ENCODE measurements at regions not wholly inside any gene's neighbourhood (a gene's known extent, or its start where the extent isn't known, plus 50 kb on each side); places are given as distances from the start of the nearest gene placed in this dataset.

DNA sequence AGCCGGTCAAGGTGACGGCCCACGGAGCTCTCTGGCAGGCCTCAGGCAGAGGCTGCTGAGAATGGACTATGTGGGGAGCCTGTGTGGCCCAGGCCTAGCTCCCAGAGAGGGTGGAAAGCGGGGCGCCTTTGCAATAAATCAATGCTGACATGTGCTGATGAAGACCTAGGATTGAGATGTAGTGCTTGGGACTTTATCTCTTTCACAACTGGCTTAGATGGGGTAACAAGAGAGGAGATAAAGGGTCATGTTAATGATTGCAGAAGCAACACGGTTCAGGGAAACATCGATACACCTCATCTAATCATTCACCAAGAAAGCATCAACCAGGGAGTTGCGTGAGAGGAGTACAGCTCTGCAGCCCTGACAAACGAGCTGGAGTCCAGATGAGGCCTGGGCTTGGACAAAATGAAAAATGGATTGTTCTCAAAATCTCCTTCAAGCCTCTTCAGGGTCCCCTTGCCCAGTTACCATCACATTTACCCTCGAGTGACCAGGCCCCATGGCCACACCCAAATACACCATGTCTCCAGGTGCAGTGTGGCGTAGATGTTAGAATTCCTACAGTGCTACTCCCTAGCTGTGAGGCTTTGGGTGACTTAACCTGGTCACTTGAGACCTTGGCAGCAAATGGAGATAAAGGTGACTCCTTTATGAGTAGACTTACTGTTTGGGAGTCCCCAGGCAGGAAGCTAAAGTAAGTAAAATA lies 146.4 kb upstream of the LIPC start:
- H3K27ac Mint-ChIP-seq, result peak overlapping the region in 1 of 2 donors; percentile 38
- no peaks in the 10 kb centered on the region for H3K27me3 Mint-ChIP-seq
- H3K4me1 Mint-ChIP-seq, result peaks cover 9% of the 10 kb centered on the region
- no peak overlapping the region for H3K4me3 Mint-ChIP-seq
- DNase-seq (no peak), ATAC-seq (no peak)
- H3K9me3 Mint-ChIP-seq, result no peaks in the 10 kb centered on the region

DNA sequence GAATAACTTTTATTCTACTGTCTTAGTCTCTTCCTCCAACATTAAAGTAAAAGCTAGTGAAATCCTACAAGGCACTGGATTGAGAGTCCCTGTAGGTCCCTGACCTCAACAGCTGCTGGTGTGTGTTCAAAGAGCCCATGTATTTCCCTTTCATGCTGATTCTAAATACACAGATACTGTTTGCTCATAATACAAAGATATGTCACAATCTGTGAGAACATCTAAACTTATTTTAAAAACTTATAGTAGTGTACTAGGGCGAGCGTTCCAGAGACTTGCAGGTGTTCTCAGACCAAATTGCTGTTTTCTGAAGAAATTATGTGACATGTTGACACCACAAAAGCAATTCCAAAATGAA lies 145.9 kb upstream of the LIPC start:
- Mint-ChIP-seq H3K4me3 (no peak overlapping the region), H3K27ac (no peak overlapping the region), H3K27me3 (no peaks in the 10 kb centered on the region), H3K9me3 (peaks cover 0 to 4% of the 10 kb centered on the region in 2 donors), H3K4me1 (peaks cover 14% of the 10 kb centered on the region)
- DNase-seq, result no peak
- no peak for ATAC-seq

DNA sequence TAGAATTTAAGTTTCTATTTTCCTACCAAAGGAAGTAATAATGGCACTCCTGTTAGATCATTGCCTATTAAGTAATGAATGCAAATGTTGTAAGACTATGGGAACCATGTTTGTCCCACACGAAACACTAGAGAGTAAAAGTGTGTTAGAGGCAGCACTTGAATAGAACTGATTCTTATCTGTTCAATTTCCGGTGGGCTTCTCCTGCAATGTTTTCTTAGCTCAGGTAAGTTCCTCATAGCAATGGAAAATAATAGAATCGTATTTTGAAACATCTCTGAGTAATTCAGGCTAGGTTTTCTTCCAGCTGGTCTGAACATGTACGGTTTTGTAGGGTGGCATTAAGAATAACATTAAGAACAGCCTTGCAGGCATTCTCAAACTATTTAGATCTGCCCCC lies 145.3 kb upstream of the LIPC start:
- DNase-seq (no peak), ATAC-seq (no peak)
- H3K9me3 Mint-ChIP-seq, result peaks cover 0 to 4% of the 10 kb centered on the region in 2 donors
- no peaks in the 10 kb centered on the region for H3K27me3 Mint-ChIP-seq
- H3K4me3 Mint-ChIP-seq, result no peak overlapping the region
- H3K4me1 Mint-ChIP-seq, result peaks cover 21% of the 10 kb centered on the region
- peak overlapping the region in 1 of 2 donors; percentile 47 for H3K27ac Mint-ChIP-seq

DNA sequence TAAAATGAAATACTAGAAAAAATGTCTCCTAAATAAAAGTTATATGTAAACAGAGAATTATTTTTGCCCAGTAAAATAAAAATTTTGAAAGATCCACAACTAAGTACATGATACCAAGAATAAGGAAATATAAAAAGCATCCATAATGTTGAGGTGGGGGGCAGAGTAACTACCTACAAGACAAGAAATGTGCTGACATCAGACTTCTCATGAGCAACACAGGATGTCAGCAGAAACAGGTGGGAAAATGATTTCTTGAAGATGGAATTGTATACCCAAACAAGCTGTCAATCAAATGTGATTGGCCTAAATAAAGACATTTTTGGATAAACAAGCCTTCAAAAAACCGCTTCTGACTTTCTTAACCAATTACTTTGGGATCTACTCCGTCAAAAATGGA lies 143.9 kb upstream of the LIPC start:
- Mint-ChIP-seq H3K4me3 (no peak overlapping the region), H3K27me3 (no peaks in the 10 kb centered on the region), H3K9me3 (peaks cover 8 to 9% of the 10 kb centered on the region in 2 donors), H3K27ac (no peak overlapping the region), H3K4me1 (peaks cover 34% of the 10 kb centered on the region)
- DNase-seq (no peak), ATAC-seq (no peak)

DNA sequence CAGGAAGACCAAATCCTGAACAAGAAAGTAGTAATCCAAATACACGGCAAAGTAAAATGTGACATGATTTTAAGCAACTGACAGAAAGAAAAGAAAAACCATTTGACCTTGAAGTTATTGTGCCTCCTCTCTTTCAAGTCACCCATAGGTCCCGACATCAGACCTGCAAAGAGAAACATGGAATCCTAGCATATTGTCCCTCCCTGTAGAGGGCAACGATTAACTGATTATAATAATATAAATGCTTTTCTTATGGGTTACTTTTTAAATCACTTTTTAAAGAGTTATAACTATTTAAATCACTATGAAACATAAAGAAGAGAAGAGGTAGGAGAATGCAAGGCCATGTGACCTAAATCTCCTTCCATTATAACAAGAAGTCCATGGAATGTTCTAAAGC lies 143.2 kb upstream of the LIPC start:
- Mint-ChIP-seq H3K27me3 (no peaks in the 10 kb centered on the region), H3K27ac (no peak overlapping the region), H3K4me3 (no peak overlapping the region), H3K9me3 (peaks cover 8 to 9% of the 10 kb centered on the region in 2 donors), H3K4me1 (peaks cover 40% of the 10 kb centered on the region)
- DNase-seq (no peak), ATAC-seq (no peak)

DNA sequence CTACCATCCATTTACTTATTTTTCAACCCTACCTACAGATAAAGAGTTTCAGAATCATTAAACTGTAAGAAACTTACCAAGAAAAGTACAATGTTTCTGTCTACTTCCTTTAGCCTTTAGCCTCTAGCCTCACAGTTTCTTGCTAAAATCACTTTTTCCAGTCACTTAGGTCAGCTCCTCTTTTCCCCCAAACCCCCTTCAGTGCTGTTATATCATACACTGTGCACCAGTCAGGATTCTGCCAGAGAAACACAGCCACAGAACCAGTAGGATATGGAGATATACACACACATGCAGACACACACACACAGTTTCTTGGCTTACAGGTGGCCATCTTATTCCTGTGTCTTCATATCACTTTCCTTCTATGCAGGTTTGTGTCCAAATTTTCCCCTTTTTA lies 139.9 kb upstream of the LIPC start:
- Mint-ChIP-seq H3K9me3 (peaks cover 17 to 22% of the 10 kb centered on the region in 2 donors), H3K4me1 (peaks cover 42% of the 10 kb centered on the region), H3K27ac (peak overlapping the region in 1 of 2 donors; percentile 84), H3K4me3 (peak overlapping the region in 1 of 2 donors; percentile 15), H3K27me3 (no peaks in the 10 kb centered on the region)
- no peak for DNase-seq
- ATAC-seq, result peak; percentile 31

DNA sequence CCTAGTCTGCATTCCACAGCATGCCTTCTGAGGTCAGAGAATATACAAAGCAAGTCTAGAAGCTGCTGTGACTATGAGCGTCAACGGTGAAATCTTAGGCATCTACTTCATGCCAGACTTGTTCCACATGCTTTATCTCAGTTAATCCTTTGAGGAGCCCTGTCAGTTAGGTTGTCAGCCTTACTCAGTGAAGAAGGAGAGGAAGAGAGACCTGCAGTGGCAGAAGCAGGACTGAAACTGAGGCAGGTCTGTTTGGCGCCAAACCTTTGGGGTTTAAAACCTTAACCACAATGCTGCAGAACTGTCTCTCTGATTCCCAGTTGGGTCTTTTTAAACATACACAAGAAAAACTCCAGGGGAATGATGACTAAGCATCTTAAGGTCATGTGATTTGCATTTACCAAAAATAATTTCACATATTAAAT lies 139.0 kb upstream of the LIPC start:
- DNase-seq (peak in 1 of 2 donors; percentile 29), ATAC-seq (peak; percentile 70)
- H3K4me3 Mint-ChIP-seq, result no peak overlapping the region
- H3K9me3 Mint-ChIP-seq, result peaks cover 17 to 22% of the 10 kb centered on the region in 2 donors
- no peaks in the 10 kb centered on the region for H3K27me3 Mint-ChIP-seq
- H3K4me1 Mint-ChIP-seq, result peaks cover 41% of the 10 kb centered on the region
- no peak overlapping the region for H3K27ac Mint-ChIP-seq

DNA sequence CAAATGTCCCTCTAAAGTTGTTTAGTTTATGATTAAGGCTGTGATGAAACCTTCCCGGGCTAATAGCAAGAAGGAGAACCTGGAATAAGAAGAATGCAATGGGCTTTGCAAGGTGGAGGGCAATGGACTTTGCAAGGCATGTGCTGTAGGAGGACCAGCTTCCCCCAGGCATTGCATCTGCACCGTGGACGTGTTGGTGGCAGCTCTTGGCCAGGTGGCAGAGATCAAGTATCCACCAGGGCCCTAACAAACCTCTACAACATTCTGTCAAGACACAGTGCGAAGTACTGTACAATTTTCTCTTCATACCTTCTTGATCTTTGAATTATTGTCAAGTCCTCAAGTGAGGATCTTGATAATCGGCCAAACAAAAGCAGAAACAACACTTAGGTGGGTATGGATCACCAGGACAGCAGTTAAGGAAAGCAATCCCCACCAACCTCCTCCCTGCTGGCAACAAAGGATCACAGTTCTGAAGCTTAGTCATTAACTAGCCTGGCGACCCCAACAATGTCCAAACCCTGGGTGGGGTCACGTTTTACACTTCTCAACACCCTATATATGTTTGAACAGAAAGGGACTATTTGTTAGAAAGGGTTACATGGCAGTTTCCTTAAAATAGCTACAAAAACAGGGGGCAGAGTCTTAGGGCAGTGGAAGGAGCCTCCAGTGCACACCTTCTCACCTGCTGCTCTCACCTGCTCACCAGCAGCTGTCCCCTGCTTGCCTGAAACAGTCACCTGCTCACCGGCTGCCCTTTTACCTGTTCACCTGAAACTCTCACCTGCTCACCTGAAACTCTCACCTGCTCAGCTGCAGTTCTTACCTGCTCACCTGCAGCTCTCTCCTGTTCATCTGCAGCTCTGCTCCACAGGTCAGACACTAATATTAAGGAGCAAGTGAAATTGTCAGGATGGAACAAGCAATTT lies 137.9 kb upstream of the LIPC start:
- Mint-ChIP-seq H3K4me3 (no peak overlapping the region), H3K27ac (no peak overlapping the region), H3K27me3 (no peaks in the 10 kb centered on the region), H3K4me1 (peaks cover 41% of the 10 kb centered on the region), H3K9me3 (peaks cover 17 to 22% of the 10 kb centered on the region in 2 donors)
- DNase-seq, result no peak
- ATAC-seq, result no peak

DNA sequence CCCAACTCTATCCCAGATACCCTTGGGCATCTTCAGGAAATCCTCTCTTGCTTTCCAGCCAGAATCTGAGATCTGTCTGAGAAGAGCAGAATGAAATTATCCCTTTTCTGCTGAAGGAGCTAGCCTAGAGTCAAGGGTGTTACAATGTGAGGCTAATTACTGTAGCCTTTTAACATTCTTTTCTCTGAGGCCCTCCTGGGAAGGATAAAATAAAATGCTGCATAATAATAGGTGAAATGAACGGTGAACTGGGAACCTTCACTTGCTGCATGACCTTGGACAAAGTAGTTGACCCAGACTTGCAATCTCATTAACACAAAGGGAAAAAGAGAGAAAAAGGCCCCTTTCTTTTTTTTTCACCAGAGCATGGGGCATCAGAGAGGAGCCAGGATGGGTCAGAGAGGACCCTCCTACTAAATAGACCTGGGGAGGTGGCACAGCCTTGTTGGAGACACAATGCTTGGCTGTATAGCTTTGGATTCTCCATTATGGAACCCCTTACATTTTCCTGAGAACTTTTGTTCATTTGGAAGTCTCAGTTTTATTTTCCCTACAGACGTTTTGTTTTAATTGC lies 137.0 kb upstream of the LIPC start:
- no peak for DNase-seq
- Mint-ChIP-seq H3K27ac (no peak overlapping the region), H3K4me3 (no peak overlapping the region), H3K4me1 (peaks cover 41% of the 10 kb centered on the region), H3K27me3 (no peaks in the 10 kb centered on the region), H3K9me3 (peaks cover 17 to 22% of the 10 kb centered on the region in 2 donors)
- no peak for ATAC-seq

DNA sequence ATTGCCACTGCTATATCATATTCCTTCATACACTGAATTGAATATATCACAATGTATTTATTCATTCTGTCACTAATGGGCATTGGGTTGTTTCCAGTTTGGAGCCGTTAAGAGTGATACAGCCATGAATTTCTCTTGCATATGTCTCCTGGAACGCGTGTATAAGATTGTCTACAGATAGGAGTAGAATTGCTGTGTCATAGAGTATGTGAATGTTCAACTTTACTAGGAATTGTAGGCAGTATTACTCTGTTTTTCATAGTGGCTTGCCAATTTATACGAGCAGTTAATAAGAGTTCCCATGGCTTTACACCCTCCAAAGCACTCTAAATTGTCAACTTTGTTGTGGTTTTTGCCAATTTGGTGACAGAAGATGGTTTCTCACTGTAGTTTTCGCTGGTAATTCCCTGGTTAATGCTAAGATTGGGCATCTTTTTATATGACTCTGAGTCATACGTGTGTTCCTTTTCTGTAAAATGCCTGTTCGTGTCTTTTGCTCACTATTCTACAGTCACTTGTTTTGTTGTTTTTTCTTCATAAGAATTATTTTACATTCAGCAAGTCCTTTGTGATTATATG lies 136.1 kb upstream of the LIPC start:
- Mint-ChIP-seq H3K4me3 (no peak overlapping the region), H3K9me3 (peaks cover 17 to 20% of the 10 kb centered on the region in 2 donors), H3K4me1 (peaks cover 37% of the 10 kb centered on the region), H3K27ac (no peak overlapping the region), H3K27me3 (no peaks in the 10 kb centered on the region)
- no peak for DNase-seq
- ATAC-seq, result no peak

DNA sequence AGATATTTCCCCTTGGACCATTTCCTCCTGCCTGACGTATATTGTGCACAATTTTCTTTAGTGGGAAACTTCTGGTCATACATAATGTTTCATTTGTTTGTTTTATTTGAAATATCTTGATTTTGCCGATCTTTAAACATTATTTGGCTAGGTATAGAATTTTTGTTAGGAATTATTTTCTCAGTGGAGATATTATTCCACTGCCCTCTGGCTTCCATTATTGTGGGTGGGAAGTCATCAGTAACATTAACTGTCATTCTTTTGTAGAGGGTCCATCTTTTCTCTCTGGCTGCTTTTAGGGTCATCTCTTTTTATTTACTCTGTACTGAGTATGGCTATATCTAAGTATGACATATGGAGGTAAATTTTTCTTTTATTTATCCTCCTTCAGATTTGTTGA lies 135.5 kb upstream of the LIPC start:
- DNase-seq (no peak), ATAC-seq (no peak)
- no peaks in the 10 kb centered on the region for H3K27me3 Mint-ChIP-seq
- H3K4me3 Mint-ChIP-seq, result no peak overlapping the region
- no peak overlapping the region for H3K27ac Mint-ChIP-seq
- peaks cover 17 to 18% of the 10 kb centered on the region in 2 donors for H3K9me3 Mint-ChIP-seq
- peaks cover 32% of the 10 kb centered on the region for H3K4me1 Mint-ChIP-seq

DNA sequence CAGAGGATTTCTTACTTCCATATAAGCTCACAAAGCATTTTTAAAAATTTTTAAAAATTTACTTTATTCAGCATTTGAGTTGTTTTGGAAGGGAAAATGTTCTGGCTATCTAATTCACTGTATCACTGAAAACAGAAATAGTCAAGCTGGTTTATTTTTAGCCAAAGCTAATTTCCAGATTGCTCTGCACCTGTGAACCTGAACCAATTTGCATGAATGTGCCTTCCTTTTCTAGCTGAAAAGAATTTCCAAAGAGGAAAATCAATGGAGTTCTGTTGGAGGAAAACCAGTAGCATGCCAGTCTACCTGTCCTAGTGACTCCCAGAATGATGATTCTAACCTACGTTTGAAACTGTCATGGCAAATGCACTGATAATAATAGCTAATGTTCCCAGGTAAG lies 134.2 kb upstream of the LIPC start:
- Mint-ChIP-seq H3K27me3 (no peaks in the 10 kb centered on the region), H3K4me3 (no peak overlapping the region), H3K27ac (no peak overlapping the region), H3K9me3 (peaks cover 11 to 15% of the 10 kb centered on the region in 2 donors), H3K4me1 (peaks cover 18% of the 10 kb centered on the region)
- ATAC-seq (no peak), DNase-seq (no peak)

DNA sequence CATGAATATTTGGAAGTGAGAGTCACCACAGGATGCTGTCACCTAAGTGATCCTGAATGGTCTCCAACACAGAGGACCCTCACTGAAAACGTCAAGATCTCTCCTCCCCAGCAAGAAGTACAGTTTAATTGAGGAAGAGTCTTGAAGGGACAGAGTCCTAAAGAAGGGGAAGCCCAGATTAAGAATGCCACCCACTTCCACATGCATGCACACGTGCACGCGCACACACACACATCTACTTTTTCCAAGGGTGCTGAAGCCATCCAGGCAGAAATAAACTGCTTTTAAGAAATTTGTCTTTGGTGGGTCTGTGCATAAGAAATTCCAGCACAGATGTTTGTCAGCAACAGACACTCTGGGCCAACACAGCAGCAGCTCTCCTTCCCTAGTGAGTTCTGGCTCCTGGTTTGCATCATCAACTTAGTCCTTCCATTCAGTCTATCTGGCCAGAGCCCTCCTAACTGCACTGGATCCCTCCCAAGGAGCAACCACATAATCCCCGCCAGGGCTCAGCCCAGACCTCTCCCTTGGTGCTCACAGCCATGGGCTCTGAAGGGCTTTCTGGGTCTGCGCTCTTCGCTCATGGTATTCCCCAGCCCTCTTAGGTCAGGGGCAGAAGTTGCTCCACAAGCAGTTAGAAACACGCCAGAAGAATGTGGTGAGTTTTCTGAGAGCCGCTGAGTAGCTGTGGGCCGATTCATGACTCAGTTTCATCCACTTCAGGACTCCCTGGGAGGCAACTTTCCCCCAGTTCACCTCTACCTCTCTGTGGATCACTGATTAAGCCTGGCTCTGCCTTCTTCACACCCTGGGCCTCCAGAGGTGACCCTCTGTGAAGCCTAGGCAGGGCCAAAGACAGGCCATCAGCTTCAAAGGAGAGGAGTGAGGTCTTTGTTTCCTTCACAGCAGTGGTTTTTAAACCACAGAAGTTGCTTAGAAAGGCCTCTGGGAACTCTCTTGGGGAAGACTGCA lies 132.6 kb upstream of the LIPC start:
- peaks cover 15% of the 10 kb centered on the region for H3K4me1 Mint-ChIP-seq
- peaks cover 9 to 13% of the 10 kb centered on the region in 2 donors for H3K9me3 Mint-ChIP-seq
- ATAC-seq (no peak), DNase-seq (no peak)
- H3K27me3 Mint-ChIP-seq, result no peaks in the 10 kb centered on the region
- H3K27ac Mint-ChIP-seq, result no peak overlapping the region
- H3K4me3 Mint-ChIP-seq, result no peak overlapping the region

DNA sequence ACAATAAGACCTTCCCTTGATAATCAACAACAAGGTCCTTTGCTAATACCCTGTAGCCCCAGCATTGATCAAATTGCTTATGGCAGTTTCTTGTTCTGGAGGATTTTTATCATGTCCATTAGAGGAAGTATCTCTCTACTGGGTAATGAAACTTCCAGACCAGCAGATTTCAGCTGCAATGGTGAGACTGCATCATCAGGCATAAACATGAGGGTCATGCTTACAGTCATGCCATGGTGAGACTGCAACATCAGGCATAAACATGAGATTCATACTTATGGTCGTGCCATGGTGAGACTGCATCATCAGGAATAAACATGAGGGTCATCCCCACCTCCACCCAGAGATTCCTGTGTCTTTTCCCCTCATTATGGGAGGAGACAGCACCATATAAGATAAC lies 129.0 kb upstream of the LIPC start:
- H3K9me3 Mint-ChIP-seq, result no peaks in the 10 kb centered on the region
- no peaks in the 10 kb centered on the region for H3K27me3 Mint-ChIP-seq
- no peak overlapping the region for H3K4me3 Mint-ChIP-seq
- H3K27ac Mint-ChIP-seq, result peak overlapping the region in 1 of 2 donors; percentile 27
- H3K4me1 Mint-ChIP-seq, result peaks cover 17% of the 10 kb centered on the region
- DNase-seq, result no peak
- ATAC-seq, result no peak

DNA sequence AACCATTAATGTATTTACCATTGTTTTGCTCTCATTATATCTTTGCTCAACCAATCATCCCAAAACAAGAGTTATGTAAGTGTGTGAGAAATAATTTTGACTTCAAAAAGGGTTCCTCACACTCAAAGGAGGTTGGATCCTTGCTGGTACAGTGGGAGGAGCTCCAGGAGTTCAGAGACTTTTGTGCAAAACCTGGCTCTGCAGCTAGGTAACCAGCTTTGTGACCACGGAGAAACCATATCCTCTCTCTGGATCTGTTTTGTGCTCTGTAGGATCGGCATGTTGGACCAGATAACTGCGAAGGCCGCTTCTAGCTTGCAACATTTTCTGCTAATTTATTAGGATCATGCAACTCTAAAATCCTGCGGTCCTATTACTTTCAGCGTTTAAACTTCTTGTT lies 128.6 kb upstream of the LIPC start:
- DNase-seq (no peak), ATAC-seq (no peak)
- no peaks in the 10 kb centered on the region for H3K9me3 Mint-ChIP-seq
- H3K27me3 Mint-ChIP-seq, result no peaks in the 10 kb centered on the region
- peaks cover 17% of the 10 kb centered on the region for H3K4me1 Mint-ChIP-seq
- H3K27ac Mint-ChIP-seq, result no peak overlapping the region
- H3K4me3 Mint-ChIP-seq, result peak overlapping the region; percentile 47 to 51
